PC-3 (cell line): ENCODE measurements at regions not wholly inside any gene's neighbourhood (a gene's known extent, or its start where the extent isn't known, plus 50 kb on each side); places are given as distances from the start of the nearest gene placed in this dataset.

Experiments
- CTCF ChIP-seq: fragments of 300-600 bp; sonication (generic); conservative IDR thresholded peaks from 2 replicates; pipeline ENCODE4 v1.5.1; 2017; ENCODE audit warnings: antibody characterized with exemption, low read depth, mild to moderate bottlenecking, low read length
- EZH2 ChIP-seq: fragments of 300-600 bp; sonication (generic); IDR thresholded peaks from one replicate; pipeline ENCODE4 v1.6.1; 2017; ENCODE audit warnings: antibody characterized with exemption, mild to moderate bottlenecking, low read length; ENCODE audit not compliant: unreplicated experiment
- EZH2phosphoT487 ChIP-seq: fragments of 300-600 bp; sonication (generic); IDR thresholded peaks from 2 replicates; pipeline ENCODE4 v1.6.1; 2018; ENCODE audit warnings: mild to moderate bottlenecking, antibody characterized with exemption, low read length, borderline replicate concordance

- no peak for TF ChIP-seq CTCF
- no peak for TF ChIP-seq EZH2
- TF ChIP-seq EZH2phosphoT487: no peak
These were observed 237.5 kb upstream of the EPHA6 start for GRCh38 chr3:96576935-96577334.
